HG02678 (cell line): ENCODE measurements at regions not wholly inside any gene's neighbourhood (a gene's known extent, or its start where the extent isn't known, plus 50 kb on each side); places are given as distances from the start of the nearest gene placed in this dataset.

Experiments used
- ATAC-seq: cut with Tn5 transposase; IDR thresholded peaks from one replicate; pipeline ENCODE4 v1.9.1; 2021; ENCODE audit warnings: mild to moderate bottlenecking, moderate library complexity; ENCODE audit not compliant: unreplicated experiment

GRCh38 chr6:44530910-44531234 lies 143.4 kb downstream of the CDC5L start:
- ATAC-seq = no peak

- ATAC-seq = no peak
These were observed 144.0 kb downstream of the CDC5L start for GRCh38 chr6:44531442-44532015.

GRCh38 chr6:44533421-44533820 lies 145.9 kb downstream of the CDC5L start:
- no peak for ATAC-seq

- ATAC-seq = no peak
These were observed 146.8 kb downstream of the CDC5L start for GRCh38 chr6:44534291-44534690.

GRCh38 chr6:44535446-44535845 lies 147.9 kb downstream of the CDC5L start:
- ATAC-seq = no peak

GRCh38 chr6:44535967-44536366 lies 148.5 kb downstream of the CDC5L start:
- ATAC-seq = no peak

- no peak for ATAC-seq
These were observed 150.0 kb downstream of the CDC5L start for GRCh38 chr6:44537306-44538049.

- no peak for ATAC-seq
These were observed 150.8 kb downstream of the CDC5L start for GRCh38 chr6:44538131-44538806.

- ATAC-seq = no peak
These were observed 151.3 kb downstream of the CDC5L start for GRCh38 chr6:44538807-44539201.

GRCh38 chr6:44539701-44540355 lies 152.3 kb downstream of the CDC5L start:
- no peak for ATAC-seq

- ATAC-seq = no peak
These were observed 153.4 kb downstream of the CDC5L start for GRCh38 chr6:44540881-44541280.

GRCh38 chr6:44542401-44543116 lies 155.1 kb downstream of the CDC5L start:
- no peak for ATAC-seq

- ATAC-seq = no peak
These were observed 156.2 kb downstream of the CDC5L start for GRCh38 chr6:44543664-44544063.

- ATAC-seq = no peak
These were observed 157.7 kb downstream of the CDC5L start for GRCh38 chr6:44545224-44545623.

- no peak for ATAC-seq
These were observed 160.8 kb downstream of the CDC5L start for GRCh38 chr6:44548319-44548718.

- no peak for ATAC-seq
These were observed 162.0 kb downstream of the CDC5L start for GRCh38 chr6:44549516-44549915.

GRCh38 chr6:44554194-44554593 lies 166.7 kb downstream of the CDC5L start:
- no peak for ATAC-seq

GRCh38 chr6:44554861-44555260 lies 167.4 kb downstream of the CDC5L start:
- no peak for ATAC-seq

GRCh38 chr6:44556046-44556445 lies 168.5 kb downstream of the CDC5L start:
- no peak for ATAC-seq

- ATAC-seq = no peak
These were observed 170.7 kb downstream of the CDC5L start for GRCh38 chr6:44558024-44558831.
